ENCODE measurements at regions not wholly inside any gene's neighbourhood (a gene's known extent, or its start where the extent isn't known, plus 50 kb on each side); places are given as distances from the start of the nearest gene placed in this dataset.

- no peak for TF ChIP-seq CTCF (conservative IDR thresholded peaks at IDR 0.05; ENCODE audit: low read length)
- no peak for DNase-seq (ENCODE audit: low read depth)
- H3K4me3 ChIP-seq (ENCODE audit: low read length), result no peak overlapping the region
These were observed 398.8 kb upstream of the TMEFF2 start for GRCh38 chr2:192593561-192593960.

- DNase-seq (ENCODE audit: low read depth), result no peak
- no peak for TF ChIP-seq CTCF (conservative IDR thresholded peaks at IDR 0.05; ENCODE audit: low read length)
- no peak overlapping the region for H3K4me3 ChIP-seq (ENCODE audit: low read length)
These were observed 396.9 kb upstream of the TMEFF2 start for GRCh38 chr2:192591617-192592016.

DNA sequence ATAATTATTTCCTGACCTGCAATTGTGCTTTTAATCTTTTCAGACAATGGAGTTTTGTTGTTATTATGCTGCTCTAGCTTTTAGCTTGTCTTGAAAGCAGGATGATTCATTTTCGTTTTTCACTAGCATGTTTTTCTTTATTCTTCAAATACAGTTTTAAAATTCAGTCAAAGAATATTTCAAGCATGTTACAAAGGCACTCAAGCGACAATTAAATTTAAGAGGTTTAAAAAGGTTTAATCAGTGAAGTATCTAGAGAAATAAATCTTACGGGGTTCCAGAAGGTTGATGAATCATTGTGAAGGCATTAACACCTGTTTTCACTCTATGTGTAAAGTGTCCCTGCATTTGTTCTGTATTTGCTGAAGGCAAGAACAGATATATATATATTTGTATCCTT is 390.7 kb upstream of the TMEFF2 start:
- no peak for TF ChIP-seq CTCF (conservative IDR thresholded peaks at IDR 0.05; ENCODE audit: low read length)
- no peak overlapping the region for H3K4me3 ChIP-seq (ENCODE audit: low read length)
- DNase-seq (ENCODE audit: low read depth), result no peak

DNA sequence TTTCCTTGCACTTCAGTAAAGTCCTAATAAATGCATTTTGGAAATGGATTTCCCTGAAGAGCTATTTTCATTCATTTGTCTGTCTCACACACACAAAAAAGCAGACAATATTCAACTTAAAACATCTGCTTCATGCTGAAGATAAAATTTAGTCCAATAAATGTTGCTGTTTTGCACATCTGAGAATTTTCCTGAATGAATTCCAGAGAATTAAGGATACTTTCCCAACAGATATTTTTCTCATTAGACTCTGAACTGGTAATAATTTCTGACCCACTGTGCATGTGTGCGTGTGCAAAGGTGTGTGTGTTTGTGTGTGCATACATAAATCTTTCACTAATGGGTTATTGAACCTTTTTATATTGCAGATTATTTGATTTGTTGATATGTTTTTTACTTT is 390.2 kb upstream of the TMEFF2 start:
- H3K4me3 ChIP-seq (ENCODE audit: low read length), result no peak overlapping the region
- DNase-seq (ENCODE audit: low read depth), result no peak
- no peak for TF ChIP-seq CTCF (conservative IDR thresholded peaks at IDR 0.05; ENCODE audit: low read length)

DNA sequence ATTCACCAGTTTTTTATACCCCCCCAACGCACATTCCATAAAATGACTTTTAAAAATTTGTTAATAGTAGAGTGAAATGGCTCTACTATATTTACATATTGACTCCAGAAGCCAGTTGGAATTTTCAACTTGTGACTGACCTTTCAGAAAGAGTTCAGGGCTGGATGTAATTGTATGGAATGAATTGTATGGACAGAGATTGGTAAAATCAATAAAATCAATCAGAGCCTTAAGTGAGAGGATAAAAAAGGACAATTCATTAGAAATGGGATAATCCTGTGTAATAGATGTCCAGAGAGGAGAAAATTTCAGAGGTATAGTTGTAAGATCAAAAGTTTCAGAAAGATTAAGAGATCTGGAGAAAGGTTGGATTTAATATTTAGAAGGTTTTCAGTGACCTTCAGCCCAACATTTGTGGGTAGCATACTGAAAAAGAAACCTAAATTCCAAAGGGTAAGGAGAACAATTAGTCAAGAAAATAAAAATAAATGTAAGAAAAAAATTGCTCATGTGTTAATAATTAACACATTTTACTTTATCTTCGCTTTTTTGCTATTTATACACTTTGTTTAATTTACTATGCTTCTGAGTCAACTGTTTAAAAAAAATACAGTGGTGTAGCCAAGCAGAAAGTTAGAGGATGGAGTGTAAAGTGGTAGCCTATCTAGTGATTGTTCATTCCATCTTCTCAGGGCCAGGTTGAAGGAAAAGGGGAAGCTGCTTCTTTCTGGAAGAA is 385.4 kb upstream of the TMEFF2 start:
- no peak for TF ChIP-seq CTCF (conservative IDR thresholded peaks at IDR 0.05; ENCODE audit: low read length)
- no peak overlapping the region for H3K4me3 ChIP-seq (ENCODE audit: low read length)
- no peak for DNase-seq (ENCODE audit: low read depth)

DNA sequence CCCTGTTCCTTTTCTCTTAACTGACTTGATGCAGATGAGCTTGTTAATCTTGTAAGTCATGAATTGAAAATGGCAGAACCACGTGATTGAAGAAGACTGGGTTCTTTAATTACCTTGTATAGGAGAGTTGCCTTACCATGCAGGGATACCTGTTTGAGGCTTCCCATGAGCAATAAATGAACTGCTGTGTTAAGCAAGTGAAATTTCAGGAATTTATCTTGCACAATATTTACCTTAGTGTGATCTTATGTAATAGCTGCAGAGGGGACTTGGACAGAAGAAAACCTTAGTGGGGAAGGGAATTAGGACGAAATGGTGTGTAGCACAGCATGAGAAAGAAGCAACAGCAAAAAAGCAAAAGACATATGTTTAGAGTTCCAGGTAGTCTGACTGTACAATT is 384.0 kb upstream of the TMEFF2 start:
- TF ChIP-seq CTCF (conservative IDR thresholded peaks at IDR 0.05; ENCODE audit: low read length), result no peak
- no peak for DNase-seq (ENCODE audit: low read depth)
- no peak overlapping the region for H3K4me3 ChIP-seq (ENCODE audit: low read length)

- TF ChIP-seq CTCF (conservative IDR thresholded peaks at IDR 0.05; ENCODE audit: low read length), result no peak
- H3K4me3 ChIP-seq (ENCODE audit: low read length), result no peak overlapping the region
- no peak for DNase-seq (ENCODE audit: low read depth)
These were observed 383.0 kb upstream of the TMEFF2 start for GRCh38 chr2:192577706-192578105.
